CD4-positive, alpha-beta T cell treated with Interleukin-1 beta for 1 hour (primary cell): ENCODE measurements at regions not wholly inside any gene's neighbourhood (a gene's known extent, or its start where the extent isn't known, plus 50 kb on each side); places are given as distances from the start of the nearest gene placed in this dataset.

Source experiments
- DNase-seq, 2 donors: peaks; one replicate each; pipeline ENCODE4 v3.0.0-alpha.2; 2020 to 2022

- DNase-seq, result no peak
Observed at GRCh38 chr10:36683421-36683820, 442.0 kb upstream of the ANKRD30A start.

- no peak for DNase-seq
Observed at GRCh38 chr10:36681751-36682632, 443.4 kb upstream of the ANKRD30A start.

- no peak for DNase-seq
Observed at GRCh38 chr10:36679554-36679953, 445.8 kb upstream of the ANKRD30A start.

- no peak for DNase-seq
Observed at GRCh38 chr10:36677431-36677768, 448.0 kb upstream of the ANKRD30A start.

- no peak for DNase-seq
Observed at GRCh38 chr10:36676756-36677430, 448.5 kb upstream of the ANKRD30A start.

- DNase-seq, result no peak
Observed at GRCh38 chr10:36676321-36676720, 449.1 kb upstream of the ANKRD30A start.

GRCh38 chr10:36675458-36675880, 449.9 kb upstream of the ANKRD30A start:
- DNase-seq, result no peak

- no peak for DNase-seq
Observed at GRCh38 chr10:36671607-36672006, 453.8 kb upstream of the ANKRD30A start.

- no peak for DNase-seq
Observed at GRCh38 chr10:36670621-36671402, 454.6 kb upstream of the ANKRD30A start.

- no peak for DNase-seq
Observed at GRCh38 chr10:36669615-36670352, 455.6 kb upstream of the ANKRD30A start.

GRCh38 chr10:36666451-36666850, 458.9 kb upstream of the ANKRD30A start:
- no peak for DNase-seq

- DNase-seq, result no peak
Observed at GRCh38 chr10:36662571-36662970, 462.8 kb upstream of the ANKRD30A start.

GRCh38 chr10:36650274-36650673, 475.1 kb upstream of the ANKRD30A start:
- DNase-seq, result no peak

- DNase-seq, result no peak
Observed at GRCh38 chr10:36647540-36647939, 477.9 kb upstream of the ANKRD30A start.

GRCh38 chr10:36640626-36641025, 484.8 kb upstream of the ANKRD30A start:
- no peak for DNase-seq

GRCh38 chr10:36638462-36639155, 486.8 kb upstream of the ANKRD30A start:
- no peak for DNase-seq

- DNase-seq, result no peak
Observed at GRCh38 chr10:36636879-36637278, 488.5 kb upstream of the ANKRD30A start.

GRCh38 chr10:36636285-36636839, 489.0 kb upstream of the ANKRD30A start:
- no peak for DNase-seq

GRCh38 chr10:36634916-36635315, 490.5 kb upstream of the ANKRD30A start:
- DNase-seq, result no peak

- DNase-seq, result no peak
Observed at GRCh38 chr10:36630267-36630666, 495.1 kb upstream of the ANKRD30A start.

- DNase-seq, result no peak
Observed at GRCh38 chr10:36629476-36629875, 495.9 kb upstream of the ANKRD30A start.
